GM12874 (cell line): ENCODE measurements at regions not wholly inside any gene's neighbourhood (a gene's known extent, or its start where the extent isn't known, plus 50 kb on each side); places are given as distances from the start of the nearest gene placed in this dataset.

Experiments used
- CTCF ChIP-seq: IDR thresholded peaks from 2 replicates; pipeline ENCODE4 v1.5.1; 2011; ENCODE audit warnings: low read depth, mild to moderate bottlenecking, control low read depth, low read length, moderate library complexity; ENCODE audit not compliant: insufficient read depth

- no peak for TF ChIP-seq CTCF
Observed at GRCh38 chr6:168381726-168382458, 59.1 kb upstream of the SMOC2 start.

- no peak for TF ChIP-seq CTCF
Observed at GRCh38 chr6:168383062-168383854, 57.7 kb upstream of the SMOC2 start.

- no peak for TF ChIP-seq CTCF
Observed at GRCh38 chr6:168384045-168385036, 56.6 kb upstream of the SMOC2 start.

GRCh38 chr6:168385037-168385759 lies 55.8 kb upstream of the SMOC2 start:
- TF ChIP-seq CTCF = no peak

GRCh38 chr6:168385858-168386735 lies 54.9 kb upstream of the SMOC2 start:
- TF ChIP-seq CTCF = no peak

GRCh38 chr6:168386973-168387372 lies 54.0 kb upstream of the SMOC2 start:
- no peak for TF ChIP-seq CTCF
